Suprapubic skin (tissue), 4 donors: ENCODE measurements at regions not wholly inside any gene's neighbourhood (a gene's known extent, or its start where the extent isn't known, plus 50 kb on each side); places are given as distances from the start of the nearest gene placed in this dataset.
A peak's percentile ranks its signal among the peaks of the same experiment; 100 is the strongest.
"Not testable (repeated sequence)": the region's sequence is repeated elsewhere in the genome, so short reads cannot be mapped to it uniquely, and the experiment has no call there.

Experiments used
- DNase-seq, 2 donors: peaks; one replicate each; pipeline ENCODE4 v3.0.0-alpha.2; 2019; ENCODE audit warnings: low spot score in 2 of 2
- H3K27ac ChIP-seq: fragments of 200-600 bp; sonication (generic); one replicate; pipeline ENCODE4 v1.5.1; 2019
- H3K27me3 ChIP-seq: fragments of 200-600 bp; sonication (generic); one replicate; pipeline ENCODE4 v1.5.1; 2019
- H3K36me3 ChIP-seq: fragments of 200-600 bp; sonication (generic); one replicate; pipeline ENCODE4 v1.5.1; 2019
- H3K4me1 ChIP-seq: fragments of 200-600 bp; sonication (generic); one replicate; pipeline ENCODE4 v1.5.1; 2019
- H3K4me3 ChIP-seq: fragments of 200-600 bp; sonication (generic); one replicate; pipeline ENCODE4 v1.5.1; 2019; ENCODE audit warnings: mild to moderate bottlenecking
- H3K9me3 ChIP-seq: fragments of 200-600 bp; sonication (generic); one replicate; pipeline ENCODE4 v1.5.1; 2019
- EP300 ChIP-seq: sonication (generic); formaldehyde crosslinking; IDR thresholded peaks from one replicate; pipeline ENCODE4 v1.6.1; 2017; ENCODE audit warnings: antibody characterized with exemption
- POLR2A ChIP-seq, 2 donors: fragments of 450-650 bp; IDR thresholded peaks; one replicate each; pipeline ENCODE4 v1.6.1; 2017; ENCODE audit warnings: antibody characterized with exemption in 2 of 2, mild to moderate bottlenecking in 2 of 2, moderate library complexity in 2 of 2
- POLR2AphosphoS5 ChIP-seq, 3 donors: sonication (generic); formaldehyde crosslinking; IDR thresholded peaks; one replicate each; pipeline ENCODE4 v1.6.1; 2017; ENCODE audit warnings: antibody characterized with exemption in 3 of 3
- WGBS: methylation state at CpG from one replicate; pipeline ENCODE4 v1.1.5; 2018; 5-methylcytosine and 5-hydroxymethylcytosine counted together
- TF ChIP-seq, protein P1 (sequence below), 2 donors: fragments of 200-600 bp in 1 of 2; fragments of 450-650 bp in 1 of 2; sonication (generic) in 1 of 2; IDR thresholded peaks; one replicate each; pipeline ENCODE4 v1.5.1; 2016 to 2019; ENCODE audit warnings: antibody characterized with exemption in 2 of 2, mild to moderate bottlenecking in 1 of 2, moderate library complexity in 1 of 2

DNA sequence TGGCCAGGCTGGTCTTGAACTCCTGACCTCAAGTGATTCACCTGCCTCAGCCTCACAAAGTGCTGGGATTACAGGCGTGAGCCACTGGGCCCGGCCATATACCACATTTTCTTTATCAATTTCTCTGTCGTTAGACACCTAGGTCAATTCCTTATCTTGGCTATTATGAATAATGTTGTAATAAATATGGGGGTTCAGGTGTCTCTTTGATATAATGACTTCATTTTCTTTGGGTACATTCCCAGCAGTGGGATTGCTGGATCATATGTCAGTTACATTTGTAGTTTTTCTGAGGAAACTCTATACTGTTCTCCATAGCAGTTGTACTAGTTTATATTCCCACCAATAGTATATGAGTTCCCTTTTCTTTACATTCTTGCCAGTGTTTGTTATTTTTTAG lies 67.8 kb upstream of the DDHD1 start:
- 79% methylated on average over 3 of the region's 3 CpGs for WGBS
- no peaks in the 10 kb centered on the region for H3K36me3 ChIP-seq
- H3K9me3 ChIP-seq = no peaks in the 10 kb centered on the region
- TF ChIP-seq POLR2A (IDR thresholded peaks at IDR 0.05) = no peak
- TF ChIP-seq EP300 = no peak
- TF ChIP-seq, protein P1, sequence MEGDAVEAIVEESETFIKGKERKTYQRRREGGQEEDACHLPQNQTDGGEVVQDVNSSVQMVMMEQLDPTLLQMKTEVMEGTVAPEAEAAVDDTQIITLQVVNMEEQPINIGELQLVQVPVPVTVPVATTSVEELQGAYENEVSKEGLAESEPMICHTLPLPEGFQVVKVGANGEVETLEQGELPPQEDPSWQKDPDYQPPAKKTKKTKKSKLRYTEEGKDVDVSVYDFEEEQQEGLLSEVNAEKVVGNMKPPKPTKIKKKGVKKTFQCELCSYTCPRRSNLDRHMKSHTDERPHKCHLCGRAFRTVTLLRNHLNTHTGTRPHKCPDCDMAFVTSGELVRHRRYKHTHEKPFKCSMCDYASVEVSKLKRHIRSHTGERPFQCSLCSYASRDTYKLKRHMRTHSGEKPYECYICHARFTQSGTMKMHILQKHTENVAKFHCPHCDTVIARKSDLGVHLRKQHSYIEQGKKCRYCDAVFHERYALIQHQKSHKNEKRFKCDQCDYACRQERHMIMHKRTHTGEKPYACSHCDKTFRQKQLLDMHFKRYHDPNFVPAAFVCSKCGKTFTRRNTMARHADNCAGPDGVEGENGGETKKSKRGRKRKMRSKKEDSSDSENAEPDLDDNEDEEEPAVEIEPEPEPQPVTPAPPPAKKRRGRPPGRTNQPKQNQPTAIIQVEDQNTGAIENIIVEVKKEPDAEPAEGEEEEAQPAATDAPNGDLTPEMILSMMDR (IDR thresholded peaks at IDR 0.05) = no peak
- no peak for TF ChIP-seq POLR2AphosphoS5 (IDR thresholded peaks at IDR 0.05)
- no peak overlapping the region for H3K27ac ChIP-seq
- DNase-seq = no peak
- H3K4me3 ChIP-seq = no peak overlapping the region
- H3K4me1 ChIP-seq = peaks cover 8% of the 10 kb centered on the region
- no peaks in the 10 kb centered on the region for H3K27me3 ChIP-seq

- Histone ChIP-seq H3K27ac (peak overlapping the region; percentile 1), H3K4me1 (peaks cover 10% of the 10 kb centered on the region), H3K9me3 (no peaks in the 10 kb centered on the region), H3K36me3 (no peaks in the 10 kb centered on the region), H3K4me3 (peak overlapping the region; percentile 58), H3K27me3 (no peaks in the 10 kb centered on the region)
- no peak for DNase-seq
- no peak for TF ChIP-seq POLR2A (IDR thresholded peaks at IDR 0.05)
- no peak for TF ChIP-seq EP300
- TF ChIP-seq, protein P1 (IDR thresholded peaks at IDR 0.05) = no peak
- TF ChIP-seq POLR2AphosphoS5 (IDR thresholded peaks at IDR 0.05) = no peak
- 72% methylated on average over 2 of the region's 2 CpGs for WGBS
Observed at GRCh38 chr14:53218161-53218560, 65.0 kb upstream of the DDHD1 start.

DNA sequence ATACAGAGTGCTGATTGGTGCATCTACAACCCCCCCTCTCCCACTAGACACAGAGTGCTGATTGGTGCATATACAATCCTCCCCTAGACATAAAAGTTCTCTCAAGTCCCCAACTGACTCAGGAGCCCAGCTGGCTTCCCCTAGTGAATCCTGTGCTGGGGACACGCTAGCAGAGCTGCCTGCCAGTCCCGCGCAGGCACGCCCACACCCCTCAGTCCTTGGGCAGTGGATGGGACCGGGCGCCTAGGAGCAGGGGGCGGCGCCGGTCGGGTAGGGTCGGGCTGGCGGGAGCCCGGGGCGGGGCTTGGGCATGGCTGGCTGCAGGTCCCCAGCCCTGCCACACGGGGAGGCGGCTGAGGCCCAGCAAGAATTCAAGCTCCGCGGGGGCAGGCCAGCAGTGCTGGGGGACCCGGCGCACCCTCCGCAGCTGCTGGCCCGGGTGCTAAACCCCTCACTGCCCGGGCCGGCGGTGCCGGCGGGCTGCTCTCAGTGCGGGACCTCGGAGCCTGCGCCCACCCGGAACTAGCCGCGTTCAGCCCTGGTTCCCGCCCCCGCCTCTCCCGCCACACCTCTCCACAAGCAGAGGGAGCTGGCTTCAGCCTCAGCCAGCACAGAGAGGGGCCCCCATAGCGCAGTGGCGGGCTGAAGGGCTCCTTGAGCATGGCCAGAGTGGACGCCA lies 64.3 kb upstream of the DDHD1 start:
- WGBS = 3% methylated on average over 5 of the region's 39 CpGs
- peak overlapping the region; percentile 58 for H3K4me3 ChIP-seq
- DNase-seq = peak; percentile 82 to 85
- H3K9me3 ChIP-seq = no peaks in the 10 kb centered on the region
- peak overlapping the region; percentile 1 for H3K27ac ChIP-seq
- TF ChIP-seq POLR2AphosphoS5 (IDR thresholded peaks at IDR 0.05) = no peak
- TF ChIP-seq, protein P1 (IDR thresholded peaks at IDR 0.05) = peak in 1 of 2 donors; percentile 65
- H3K4me1 ChIP-seq = peaks cover 10% of the 10 kb centered on the region
- H3K36me3 ChIP-seq = no peaks in the 10 kb centered on the region
- H3K27me3 ChIP-seq = no peaks in the 10 kb centered on the region

GRCh38 chr14:53216955-53217315 lies 63.8 kb upstream of the DDHD1 start:
- H3K27ac ChIP-seq, H3K9me3 ChIP-seq, H3K27me3 ChIP-seq, H3K36me3 ChIP-seq, DNase-seq: not testable (repeated sequence)
- WGBS = 100% methylated on average over 1 of the region's 1 CpG
- Histone ChIP-seq H3K4me3 (peak overlapping the region; percentile 58), H3K4me1 (peaks cover 10% of the 10 kb centered on the region)

DNA sequence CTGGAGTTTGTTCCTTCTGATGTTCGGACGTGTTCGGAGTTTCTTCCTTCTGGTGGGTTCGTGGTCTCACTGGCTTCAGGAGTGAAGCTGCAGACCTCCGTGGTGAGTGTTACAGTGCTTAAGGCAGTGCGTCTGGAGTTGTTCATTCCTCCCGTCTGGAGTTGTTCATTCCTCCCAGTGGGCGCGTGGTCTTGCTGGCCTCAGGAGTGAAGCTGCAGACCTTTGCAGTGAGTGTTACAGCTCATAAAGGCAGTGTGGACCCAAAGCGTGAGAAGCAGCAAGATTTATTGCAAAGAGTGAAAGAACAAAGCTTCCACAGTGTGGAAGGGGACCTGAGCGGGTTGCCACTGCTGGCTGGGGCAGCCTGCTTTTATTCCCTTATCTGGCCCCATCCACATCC lies 63.4 kb upstream of the DDHD1 start:
- WGBS = 96% methylated on average over 11 of the region's 11 CpGs
- not testable (repeated sequence) for H3K27ac ChIP-seq, DNase-seq, H3K4me3 ChIP-seq, H3K27me3 ChIP-seq, H3K9me3 ChIP-seq, H3K36me3 ChIP-seq
- peaks cover 10% of the 10 kb centered on the region for H3K4me1 ChIP-seq

DNA sequence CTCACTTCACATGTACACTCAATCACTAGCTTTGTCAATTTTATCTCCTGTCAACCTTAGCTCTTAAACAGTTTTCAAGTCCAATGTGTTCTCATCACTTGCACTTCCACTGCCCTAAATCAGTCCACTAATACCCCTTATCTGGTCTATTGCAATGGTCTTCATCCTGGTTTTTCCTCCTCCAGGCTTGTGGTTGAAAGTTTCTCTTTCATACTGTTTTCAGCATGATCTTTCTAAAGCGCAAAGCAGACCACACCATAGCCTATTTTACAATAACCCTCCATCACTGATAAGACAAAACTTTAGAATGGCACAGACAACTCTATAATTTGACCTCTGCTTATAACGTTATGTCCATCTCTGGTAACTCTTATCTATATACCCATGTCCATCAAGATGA lies 62.0 kb upstream of the DDHD1 start:
- no peaks in the 10 kb centered on the region for H3K36me3 ChIP-seq
- no peak overlapping the region for H3K4me3 ChIP-seq
- H3K27ac ChIP-seq = no peak overlapping the region
- DNase-seq = no peak
- H3K4me1 ChIP-seq = peaks cover 10% of the 10 kb centered on the region
- no peaks in the 10 kb centered on the region for H3K9me3 ChIP-seq
- TF ChIP-seq EP300 (no peak), POLR2AphosphoS5 (IDR thresholded peaks at IDR 0.05) (no peak), POLR2A (IDR thresholded peaks at IDR 0.05) (no peak)
- TF ChIP-seq, protein P1 (IDR thresholded peaks at IDR 0.05) = no peak
- H3K27me3 ChIP-seq = no peaks in the 10 kb centered on the region
- 93% methylated on average over 2 of the region's 2 CpGs for WGBS
